Suprapubic skin (tissue), 4 donors: ENCODE measurements at regions not wholly inside any gene's neighbourhood (a gene's known extent, or its start where the extent isn't known, plus 50 kb on each side); places are given as distances from the start of the nearest gene placed in this dataset.
"Not testable (repeated sequence)": the region's sequence is repeated elsewhere in the genome, so short reads cannot be mapped to it uniquely, and the experiment has no call there.

Source experiments
- DNase-seq, 2 donors: peaks; one replicate each; pipeline ENCODE4 v3.0.0-alpha.2; 2019; ENCODE audit warnings: low spot score in 2 of 2
- H3K27ac ChIP-seq: fragments of 200-600 bp; sonication (generic); one replicate; pipeline ENCODE4 v1.5.1; 2019
- H3K27me3 ChIP-seq: fragments of 200-600 bp; sonication (generic); one replicate; pipeline ENCODE4 v1.5.1; 2019
- H3K36me3 ChIP-seq: fragments of 200-600 bp; sonication (generic); one replicate; pipeline ENCODE4 v1.5.1; 2019
- H3K4me1 ChIP-seq: fragments of 200-600 bp; sonication (generic); one replicate; pipeline ENCODE4 v1.5.1; 2019
- H3K4me3 ChIP-seq: fragments of 200-600 bp; sonication (generic); one replicate; pipeline ENCODE4 v1.5.1; 2019; ENCODE audit warnings: mild to moderate bottlenecking
- H3K9me3 ChIP-seq: fragments of 200-600 bp; sonication (generic); one replicate; pipeline ENCODE4 v1.5.1; 2019
- CTCF ChIP-seq, 2 donors: fragments of 200-600 bp in 1 of 2; fragments of 450-650 bp in 1 of 2; sonication (generic) in 1 of 2; IDR thresholded peaks; one replicate each; pipeline ENCODE4 v1.5.1; 2016 to 2019; ENCODE audit warnings: antibody characterized with exemption in 2 of 2, mild to moderate bottlenecking in 1 of 2, moderate library complexity in 1 of 2
- EP300 ChIP-seq: sonication (generic); formaldehyde crosslinking; IDR thresholded peaks from one replicate; pipeline ENCODE4 v1.6.1; 2017; ENCODE audit warnings: antibody characterized with exemption
- POLR2A ChIP-seq, 2 donors: fragments of 450-650 bp; IDR thresholded peaks; one replicate each; pipeline ENCODE4 v1.6.1; 2017; ENCODE audit warnings: antibody characterized with exemption in 2 of 2, mild to moderate bottlenecking in 2 of 2, moderate library complexity in 2 of 2
- POLR2AphosphoS5 ChIP-seq, 3 donors: sonication (generic); formaldehyde crosslinking; IDR thresholded peaks; one replicate each; pipeline ENCODE4 v1.6.1; 2017; ENCODE audit warnings: antibody characterized with exemption in 3 of 3
- WGBS: methylation state at CpG from one replicate; pipeline ENCODE4 v1.1.5; 2018; 5-methylcytosine and 5-hydroxymethylcytosine counted together

DNA sequence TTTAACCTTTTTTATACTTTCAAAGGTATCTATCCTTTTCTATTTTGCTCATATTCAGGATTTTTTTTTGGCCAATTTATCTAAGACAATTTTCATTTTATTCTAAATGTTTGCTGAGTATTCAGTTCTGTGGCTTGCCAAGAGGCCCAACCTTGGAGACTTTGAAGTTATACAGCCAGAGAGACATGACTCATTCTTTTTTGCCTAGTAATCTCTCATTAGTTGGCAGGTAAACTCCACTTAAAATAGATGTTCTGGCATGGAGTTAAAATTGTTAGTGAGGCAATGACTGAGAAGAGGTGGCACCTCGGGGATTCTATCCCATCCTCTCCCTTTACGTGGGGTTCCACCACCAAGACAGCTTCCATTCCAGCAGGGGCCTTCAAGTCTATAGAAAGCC is 213.8 kb downstream of the KCTD12 start:
- no peaks in the 10 kb centered on the region for H3K36me3 ChIP-seq
- DNase-seq, result no peak
- TF ChIP-seq POLR2A (IDR thresholded peaks at IDR 0.05) (no peak), EP300 (no peak), CTCF (IDR thresholded peaks at IDR 0.05) (no peak), POLR2AphosphoS5 (IDR thresholded peaks at IDR 0.05) (no peak)
- no peak overlapping the region for H3K4me3 ChIP-seq
- no peaks in the 10 kb centered on the region for H3K9me3 ChIP-seq
- no peak overlapping the region for H3K27ac ChIP-seq
- WGBS, result 41% methylated on average over 2 of the region's 2 CpGs
- no peaks in the 10 kb centered on the region for H3K27me3 ChIP-seq
- no peaks in the 10 kb centered on the region for H3K4me1 ChIP-seq

- Histone ChIP-seq H3K4me3 (no peak overlapping the region), H3K4me1 (peaks cover 6% of the 10 kb centered on the region), H3K36me3 (no peaks in the 10 kb centered on the region), H3K9me3 (no peaks in the 10 kb centered on the region), H3K27ac (no peak overlapping the region), H3K27me3 (no peaks in the 10 kb centered on the region)
- 94% methylated on average over 5 of the region's 5 CpGs for WGBS
- TF ChIP-seq CTCF (IDR thresholded peaks at IDR 0.05) (no peak), POLR2A (IDR thresholded peaks at IDR 0.05) (no peak), EP300 (no peak), POLR2AphosphoS5 (IDR thresholded peaks at IDR 0.05) (no peak)
- no peak for DNase-seq
These were observed 217.5 kb downstream of the KCTD12 start for GRCh38 chr13:76668716-76669115.

DNA sequence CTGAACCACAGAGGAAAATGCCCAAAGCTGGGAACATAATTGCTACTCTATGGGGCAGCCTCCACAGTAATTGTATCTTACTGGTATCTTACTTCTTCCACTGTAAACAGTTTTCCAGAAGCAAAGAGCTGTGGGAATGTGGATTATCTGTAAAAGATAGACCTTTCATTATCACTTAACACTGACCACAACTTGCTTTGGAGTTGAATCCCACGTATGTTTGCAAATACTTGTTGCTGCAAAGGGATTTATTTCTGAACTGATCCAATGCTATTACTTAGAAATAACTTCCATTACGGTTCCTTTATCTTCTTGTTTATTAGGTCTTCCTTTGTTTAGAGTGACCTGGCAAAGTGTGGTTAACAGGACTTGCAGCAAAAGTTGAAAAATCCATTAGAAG is 218.1 kb downstream of the KCTD12 start:
- no peak overlapping the region for H3K4me3 ChIP-seq
- DNase-seq, result no peak
- 84% methylated on average over 2 of the region's 2 CpGs for WGBS

GRCh38 chr13:76667551-76667950 is 218.7 kb downstream of the KCTD12 start:
- Histone ChIP-seq H3K4me3 (no peak overlapping the region), H3K4me1 (peaks cover 10% of the 10 kb centered on the region), H3K36me3 (no peaks in the 10 kb centered on the region), H3K9me3 (no peaks in the 10 kb centered on the region), H3K27me3 (no peaks in the 10 kb centered on the region), H3K27ac (no peak overlapping the region)
- no peak for DNase-seq
- no peak for TF ChIP-seq POLR2AphosphoS5 (IDR thresholded peaks at IDR 0.05)
- no peak for TF ChIP-seq POLR2A (IDR thresholded peaks at IDR 0.05)
- no peak for TF ChIP-seq CTCF (IDR thresholded peaks at IDR 0.05)
- TF ChIP-seq EP300, result no peak

More for the DNA sequence above, 218.1 kb downstream of the KCTD12 start:
- Histone ChIP-seq H3K36me3 (no peaks in the 10 kb centered on the region), H3K27me3 (no peaks in the 10 kb centered on the region), H3K4me1 (peaks cover 10% of the 10 kb centered on the region), H3K27ac (no peak overlapping the region), H3K9me3 (no peaks in the 10 kb centered on the region)
- TF ChIP-seq POLR2AphosphoS5 (IDR thresholded peaks at IDR 0.05) (no peak), CTCF (IDR thresholded peaks at IDR 0.05) (no peak), POLR2A (IDR thresholded peaks at IDR 0.05) (no peak), EP300 (no peak)

DNA sequence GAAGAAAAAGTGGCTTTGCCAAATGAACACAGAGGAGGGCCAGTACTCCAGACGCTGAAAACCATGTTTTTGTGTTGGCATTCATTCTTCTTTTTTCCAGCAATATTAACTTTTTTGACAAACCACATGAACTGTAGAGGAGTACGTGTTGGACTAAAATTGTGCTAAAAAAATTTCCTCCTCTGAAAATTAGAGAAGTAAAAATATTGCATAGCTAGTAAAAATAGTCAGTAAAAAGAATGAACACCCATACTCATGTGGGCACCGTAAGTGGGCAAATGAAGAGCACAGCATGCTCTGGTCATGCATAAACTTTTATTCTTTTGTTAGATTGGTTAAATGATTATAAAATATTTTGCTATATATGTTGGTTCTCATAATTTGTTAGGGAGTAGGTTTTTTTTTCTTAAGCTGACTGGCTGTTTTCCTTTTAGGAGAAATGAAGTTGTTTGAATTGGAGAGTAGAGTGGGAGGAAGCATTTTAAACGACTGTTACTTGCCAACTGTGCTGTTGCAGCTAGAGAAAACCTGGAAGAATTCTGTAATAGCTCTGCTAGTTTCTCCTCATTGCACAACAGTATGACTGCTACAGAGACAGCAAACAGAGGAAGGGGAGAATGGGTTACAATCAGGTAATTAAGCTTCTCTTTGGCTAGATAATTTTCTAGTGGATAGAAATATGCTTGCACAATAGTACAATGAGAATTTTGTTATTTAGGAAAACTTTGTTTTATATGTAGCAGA is 222.4 kb downstream of the KCTD12 start:
- DNase-seq, result no peak
- peaks cover 10% of the 10 kb centered on the region for H3K4me1 ChIP-seq
- WGBS, result 39% methylated on average over 4 of the region's 4 CpGs
- no peaks in the 10 kb centered on the region for H3K9me3 ChIP-seq
- H3K27ac ChIP-seq, result no peak overlapping the region
- no peak for TF ChIP-seq POLR2A (IDR thresholded peaks at IDR 0.05)
- H3K27me3 ChIP-seq, result no peaks in the 10 kb centered on the region
- H3K36me3 ChIP-seq, result no peaks in the 10 kb centered on the region
- H3K4me3 ChIP-seq, result no peak overlapping the region

DNA sequence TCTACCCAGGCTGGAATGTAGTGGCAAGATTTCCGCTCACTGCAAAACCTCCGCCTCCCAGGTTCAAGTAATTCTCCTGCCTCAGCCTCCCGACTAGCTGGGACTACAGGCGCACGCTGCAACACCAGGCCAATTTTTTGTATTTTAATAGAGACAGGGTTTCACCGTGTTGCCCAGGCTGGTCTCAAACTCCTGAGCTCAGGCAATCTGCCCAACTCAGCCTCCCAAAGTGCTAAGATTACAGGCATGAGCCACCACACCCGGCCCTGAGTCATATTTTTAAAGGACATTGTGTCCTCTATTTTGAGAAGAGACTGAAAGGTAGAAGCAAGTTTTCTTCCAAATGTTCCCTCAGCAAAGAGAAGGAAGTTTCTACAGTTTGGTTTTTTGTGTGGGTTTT is 227.1 kb downstream of the KCTD12 start:
- 70% methylated on average over 7 of the region's 7 CpGs for WGBS
- H3K4me1 ChIP-seq, H3K4me3 ChIP-seq, H3K9me3 ChIP-seq, DNase-seq, H3K36me3 ChIP-seq, H3K27ac ChIP-seq, H3K27me3 ChIP-seq: not testable (repeated sequence)
